ENCODE measurements at regions not wholly inside any gene's neighbourhood (a gene's known extent, or its start where the extent isn't known, plus 50 kb on each side); places are given as distances from the start of the nearest gene placed in this dataset.

DNA sequence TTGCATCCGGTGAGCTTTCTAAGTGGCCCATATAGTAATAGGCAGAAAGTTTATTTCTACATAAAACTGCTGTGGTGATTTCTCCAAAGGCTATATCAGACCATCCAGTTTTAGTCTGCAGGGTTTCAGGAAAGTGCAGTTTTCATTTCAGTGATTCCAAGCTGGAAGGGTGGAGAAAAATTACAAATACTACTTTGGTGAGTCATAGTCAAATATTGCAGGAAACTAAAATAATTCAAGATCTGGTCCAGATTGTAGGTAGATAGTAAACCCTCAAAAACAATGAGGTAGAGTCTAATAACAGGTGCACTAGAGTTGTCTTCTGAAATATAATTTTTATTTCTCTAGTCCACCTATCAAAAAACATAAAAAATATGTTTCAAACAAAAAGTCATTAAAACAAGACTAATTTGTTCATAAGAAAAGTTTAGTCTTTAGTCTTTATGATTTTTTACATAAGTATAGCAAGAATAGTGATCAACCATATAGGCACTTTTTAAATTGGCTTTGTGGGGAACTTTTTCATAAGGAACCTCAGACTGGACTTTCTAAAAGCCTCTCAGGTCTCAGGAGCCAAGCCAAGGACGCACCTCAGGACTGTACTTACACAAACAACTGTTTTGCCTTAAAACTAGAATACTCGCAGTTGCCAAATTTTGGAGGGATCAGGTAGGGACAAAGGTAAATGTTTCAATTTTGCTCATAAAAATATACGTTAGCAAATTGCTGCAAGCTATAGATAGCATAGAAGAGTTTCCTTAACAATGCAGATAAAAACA is 101.8 kb upstream of the TLR3 start:
- Histone ChIP-seq H2AFZ (ENCODE audit: low read depth, low read length) (no peak overlapping the region), H3K9ac (ENCODE audit: low read length) (no peak overlapping the region), H3K27ac (ENCODE audit: low read length) (no peak overlapping the region), H3K79me2 (replicated peaks; ENCODE audit: insufficient read depth, low read length) (no peaks in the 10 kb centered on the region), H3K4me2 (ENCODE audit: low read length) (no peak overlapping the region), H4K20me1 (ENCODE audit: insufficient read depth) (no peaks in the 10 kb centered on the region), H3K4me3 (ENCODE audit: low read length) (no peak overlapping the region), H3K9me2 (ENCODE audit: insufficient read depth, low read length) (no peaks in the 10 kb centered on the region), H3K9me3 (ENCODE audit: low read length) (no peaks in the 10 kb centered on the region), H3F3A (ENCODE audit: insufficient read depth, low read length, poor library complexity, severe bottlenecking) (no peaks in the 10 kb centered on the region), H3K27me3 (ENCODE audit: insufficient read depth, low read depth, low read length) (no peaks in the 10 kb centered on the region), H3K36me3 (ENCODE audit: insufficient read depth, low read length) (no peaks in the 10 kb centered on the region)
- TF ChIP-seq, protein P1, sequence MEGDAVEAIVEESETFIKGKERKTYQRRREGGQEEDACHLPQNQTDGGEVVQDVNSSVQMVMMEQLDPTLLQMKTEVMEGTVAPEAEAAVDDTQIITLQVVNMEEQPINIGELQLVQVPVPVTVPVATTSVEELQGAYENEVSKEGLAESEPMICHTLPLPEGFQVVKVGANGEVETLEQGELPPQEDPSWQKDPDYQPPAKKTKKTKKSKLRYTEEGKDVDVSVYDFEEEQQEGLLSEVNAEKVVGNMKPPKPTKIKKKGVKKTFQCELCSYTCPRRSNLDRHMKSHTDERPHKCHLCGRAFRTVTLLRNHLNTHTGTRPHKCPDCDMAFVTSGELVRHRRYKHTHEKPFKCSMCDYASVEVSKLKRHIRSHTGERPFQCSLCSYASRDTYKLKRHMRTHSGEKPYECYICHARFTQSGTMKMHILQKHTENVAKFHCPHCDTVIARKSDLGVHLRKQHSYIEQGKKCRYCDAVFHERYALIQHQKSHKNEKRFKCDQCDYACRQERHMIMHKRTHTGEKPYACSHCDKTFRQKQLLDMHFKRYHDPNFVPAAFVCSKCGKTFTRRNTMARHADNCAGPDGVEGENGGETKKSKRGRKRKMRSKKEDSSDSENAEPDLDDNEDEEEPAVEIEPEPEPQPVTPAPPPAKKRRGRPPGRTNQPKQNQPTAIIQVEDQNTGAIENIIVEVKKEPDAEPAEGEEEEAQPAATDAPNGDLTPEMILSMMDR (IDR thresholded peaks at IDR 0.05; ENCODE audit: poor library complexity, severe bottlenecking), result no peak

DNA sequence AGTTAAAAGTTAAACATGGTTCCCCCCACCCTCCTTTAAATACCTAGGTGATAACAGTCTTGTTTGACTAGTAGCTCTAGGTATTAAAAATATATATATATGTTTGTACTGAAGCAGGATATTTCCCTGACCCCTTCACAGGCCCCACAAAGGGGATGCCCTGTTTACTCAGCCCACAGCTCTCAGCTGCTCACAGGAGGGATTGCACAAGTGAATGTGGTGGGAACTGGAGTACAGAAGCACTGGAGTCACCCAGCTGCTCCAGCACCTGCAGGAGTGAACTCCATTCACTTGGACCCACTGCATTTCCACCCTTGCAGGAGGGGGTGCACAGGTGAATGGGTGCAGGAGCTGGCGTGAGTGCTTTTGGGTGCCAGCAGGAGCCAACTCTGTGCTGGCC is 99.3 kb upstream of the TLR3 start:
- Histone ChIP-seq H3K36me3 (ENCODE audit: insufficient read depth, low read length) (no peaks in the 10 kb centered on the region), H3K27ac (ENCODE audit: low read length) (no peak overlapping the region), H3K79me2 (replicated peaks; ENCODE audit: insufficient read depth, low read length) (no peaks in the 10 kb centered on the region), H4K20me1 (ENCODE audit: insufficient read depth) (no peaks in the 10 kb centered on the region), H3K4me2 (ENCODE audit: low read length) (no peak overlapping the region), H3F3A (ENCODE audit: insufficient read depth, low read length, poor library complexity, severe bottlenecking) (no peaks in the 10 kb centered on the region), H3K4me3 (ENCODE audit: low read length) (no peak overlapping the region), H3K27me3 (ENCODE audit: insufficient read depth, low read depth, low read length) (no peaks in the 10 kb centered on the region), H3K9ac (ENCODE audit: low read length) (no peak overlapping the region), H3K9me3 (ENCODE audit: low read length) (no peaks in the 10 kb centered on the region), H3K9me2 (ENCODE audit: insufficient read depth, low read length) (no peaks in the 10 kb centered on the region), H2AFZ (ENCODE audit: low read depth, low read length) (no peak overlapping the region)
- TF ChIP-seq RAD21 (conservative IDR thresholded peaks at IDR 0.05) (no peak), MXI1 (conservative IDR thresholded peaks at IDR 0.05; ENCODE audit: poor library complexity, severe bottlenecking) (no peak), EZH2 (IDR thresholded peaks at IDR 0.05; ENCODE audit: borderline replicate concordance, insufficient read depth, low read length, poor library complexity, severe bottlenecking) (no peak)

DNA sequence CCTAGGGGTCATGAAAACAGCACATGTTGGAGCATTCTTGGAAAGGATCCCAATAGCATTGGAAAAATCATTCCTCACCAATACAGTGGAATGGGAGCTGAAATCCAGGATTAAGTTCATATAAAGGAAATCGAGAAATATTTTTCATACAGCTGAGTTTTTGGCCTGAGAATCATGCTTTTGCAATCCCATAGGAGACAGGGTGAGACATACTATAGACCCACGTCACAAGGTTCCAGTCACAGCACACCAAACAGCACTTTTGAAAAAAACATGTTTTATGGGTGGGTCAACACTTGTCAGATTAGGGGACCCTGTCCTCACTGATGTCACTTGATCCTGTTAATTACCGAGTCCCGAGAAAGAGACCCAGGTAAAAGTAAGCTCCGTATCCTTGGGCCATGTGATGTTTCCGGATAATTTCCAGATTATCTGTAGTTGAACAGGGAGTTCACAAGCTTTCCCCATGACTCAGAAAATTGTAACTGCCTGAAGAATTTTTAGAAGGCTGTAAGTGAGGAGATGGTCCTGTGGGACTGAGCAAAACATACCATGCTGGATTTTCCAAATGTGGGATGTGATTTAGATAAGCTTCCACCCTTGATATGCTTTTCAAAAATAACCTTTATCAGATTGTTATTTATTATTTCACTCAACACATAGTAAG is 80.9 kb upstream of the TLR3 start:
- Histone ChIP-seq H3K27ac (ENCODE audit: low read length) (no peak overlapping the region), H3K27me3 (ENCODE audit: insufficient read depth, low read depth, low read length) (no peaks in the 10 kb centered on the region), H3F3A (ENCODE audit: insufficient read depth, low read length, poor library complexity, severe bottlenecking) (no peaks in the 10 kb centered on the region), H4K20me1 (ENCODE audit: insufficient read depth) (no peaks in the 10 kb centered on the region), H3K36me3 (ENCODE audit: insufficient read depth, low read length) (no peaks in the 10 kb centered on the region), H3K79me2 (replicated peaks; ENCODE audit: insufficient read depth, low read length) (no peaks in the 10 kb centered on the region), H2AFZ (ENCODE audit: low read depth, low read length) (no peak overlapping the region), H3K9me2 (ENCODE audit: insufficient read depth, low read length) (no peaks in the 10 kb centered on the region), H3K9me3 (ENCODE audit: low read length) (no peaks in the 10 kb centered on the region), H3K4me3 (ENCODE audit: low read length) (no peak overlapping the region), H3K9ac (ENCODE audit: low read length) (no peak overlapping the region), H3K4me2 (ENCODE audit: low read length) (no peak overlapping the region)
- no peak for TF ChIP-seq SMC3 (conservative IDR thresholded peaks at IDR 0.05; ENCODE audit: poor library complexity)

DNA sequence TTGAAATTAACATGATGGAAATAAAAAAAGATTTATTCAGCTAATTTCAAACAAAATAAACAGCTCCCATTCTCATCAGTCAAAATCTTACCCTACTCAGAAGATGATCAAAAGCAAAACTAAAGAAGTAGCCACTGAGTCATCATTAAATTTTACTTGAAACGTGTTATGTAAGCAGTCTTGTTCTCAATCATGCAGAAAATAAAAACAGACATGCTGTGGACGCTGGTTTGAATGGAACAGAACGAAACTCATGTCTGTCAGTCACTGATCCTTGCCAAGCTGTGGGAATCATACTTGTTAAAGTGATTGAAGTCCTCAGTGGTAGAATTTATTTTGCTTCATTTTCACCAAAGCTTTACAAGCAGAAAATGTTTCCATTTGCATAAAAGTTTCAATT is 77.2 kb upstream of the TLR3 start:
- H3K36me3 ChIP-seq (ENCODE audit: insufficient read depth, low read length), result no peaks in the 10 kb centered on the region
- no peak overlapping the region for H2AFZ ChIP-seq (ENCODE audit: low read depth, low read length)
- H3K9me2 ChIP-seq (ENCODE audit: insufficient read depth, low read length), result no peaks in the 10 kb centered on the region
- TF ChIP-seq, protein P2, sequence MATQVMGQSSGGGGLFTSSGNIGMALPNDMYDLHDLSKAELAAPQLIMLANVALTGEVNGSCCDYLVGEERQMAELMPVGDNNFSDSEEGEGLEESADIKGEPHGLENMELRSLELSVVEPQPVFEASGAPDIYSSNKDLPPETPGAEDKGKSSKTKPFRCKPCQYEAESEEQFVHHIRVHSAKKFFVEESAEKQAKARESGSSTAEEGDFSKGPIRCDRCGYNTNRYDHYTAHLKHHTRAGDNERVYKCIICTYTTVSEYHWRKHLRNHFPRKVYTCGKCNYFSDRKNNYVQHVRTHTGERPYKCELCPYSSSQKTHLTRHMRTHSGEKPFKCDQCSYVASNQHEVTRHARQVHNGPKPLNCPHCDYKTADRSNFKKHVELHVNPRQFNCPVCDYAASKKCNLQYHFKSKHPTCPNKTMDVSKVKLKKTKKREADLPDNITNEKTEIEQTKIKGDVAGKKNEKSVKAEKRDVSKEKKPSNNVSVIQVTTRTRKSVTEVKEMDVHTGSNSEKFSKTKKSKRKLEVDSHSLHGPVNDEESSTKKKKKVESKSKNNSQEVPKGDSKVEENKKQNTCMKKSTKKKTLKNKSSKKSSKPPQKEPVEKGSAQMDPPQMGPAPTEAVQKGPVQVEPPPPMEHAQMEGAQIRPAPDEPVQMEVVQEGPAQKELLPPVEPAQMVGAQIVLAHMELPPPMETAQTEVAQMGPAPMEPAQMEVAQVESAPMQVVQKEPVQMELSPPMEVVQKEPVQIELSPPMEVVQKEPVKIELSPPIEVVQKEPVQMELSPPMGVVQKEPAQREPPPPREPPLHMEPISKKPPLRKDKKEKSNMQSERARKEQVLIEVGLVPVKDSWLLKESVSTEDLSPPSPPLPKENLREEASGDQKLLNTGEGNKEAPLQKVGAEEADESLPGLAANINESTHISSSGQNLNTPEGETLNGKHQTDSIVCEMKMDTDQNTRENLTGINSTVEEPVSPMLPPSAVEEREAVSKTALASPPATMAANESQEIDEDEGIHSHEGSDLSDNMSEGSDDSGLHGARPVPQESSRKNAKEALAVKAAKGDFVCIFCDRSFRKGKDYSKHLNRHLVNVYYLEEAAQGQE (IDR thresholded peaks at IDR 0.05; ENCODE audit: borderline replicate concordance), result no peak
- TF ChIP-seq MXI1 (conservative IDR thresholded peaks at IDR 0.05; ENCODE audit: poor library complexity, severe bottlenecking), result no peak
- no peak for TF ChIP-seq TAF1 (IDR thresholded peaks at IDR 0.05; ENCODE audit: low read depth)
- TF ChIP-seq, protein P1 (IDR thresholded peaks at IDR 0.05; ENCODE audit: poor library complexity, severe bottlenecking), result no peak
- no peak for TF ChIP-seq RAD21 (conservative IDR thresholded peaks at IDR 0.05)
- TF ChIP-seq EP300 (conservative IDR thresholded peaks at IDR 0.05; ENCODE audit: poor library complexity, severe bottlenecking), result no peak
- no peak for TF ChIP-seq EZH2 (IDR thresholded peaks at IDR 0.05; ENCODE audit: borderline replicate concordance, insufficient read depth, low read length, poor library complexity, severe bottlenecking)
- TF ChIP-seq POLR2AphosphoS5 (IDR thresholded peaks at IDR 0.05), result no peak
- no peak for TF ChIP-seq SMC3 (conservative IDR thresholded peaks at IDR 0.05; ENCODE audit: poor library complexity)
- H3K9ac ChIP-seq (ENCODE audit: low read length), result no peak overlapping the region
- no peak overlapping the region for H3K27ac ChIP-seq (ENCODE audit: low read length)
- no peaks in the 10 kb centered on the region for H3K9me3 ChIP-seq (ENCODE audit: low read length)
- no peaks in the 10 kb centered on the region for H3K27me3 ChIP-seq (ENCODE audit: insufficient read depth, low read depth, low read length)
- H3F3A ChIP-seq (ENCODE audit: insufficient read depth, low read length, poor library complexity, severe bottlenecking), result no peaks in the 10 kb centered on the region
- no peak overlapping the region for H3K4me2 ChIP-seq (ENCODE audit: low read length)
- H4K20me1 ChIP-seq (ENCODE audit: insufficient read depth), result no peaks in the 10 kb centered on the region
- H3K4me3 ChIP-seq (ENCODE audit: low read length), result no peak overlapping the region
- no peaks in the 10 kb centered on the region for H3K79me2 ChIP-seq (replicated peaks; ENCODE audit: insufficient read depth, low read length)
